Gastroesophageal sphincter (tissue), 3 donors: ENCODE measurements at regions not wholly inside any gene's neighbourhood (a gene's known extent, or its start where the extent isn't known, plus 50 kb on each side); places are given as distances from the start of the nearest gene placed in this dataset.

ENCODE experiments used
- EP300 ChIP-seq: sonication (generic); formaldehyde crosslinking; IDR thresholded peaks from one replicate; pipeline ENCODE4 v1.6.1; 2017; ENCODE audit warnings: antibody characterized with exemption, mild to moderate bottlenecking
- POLR2A ChIP-seq, 2 donors: fragments of 450-650 bp; IDR thresholded peaks; one replicate each; pipeline ENCODE4 v1.6.1; 2017; ENCODE audit warnings: antibody characterized with exemption in 2 of 2, mild to moderate bottlenecking in 2 of 2, moderate library complexity in 1 of 2
- POLR2AphosphoS5 ChIP-seq: sonication (generic); formaldehyde crosslinking; IDR thresholded peaks from one replicate; pipeline ENCODE4 v1.6.1; 2017; ENCODE audit warnings: antibody characterized with exemption
- TF ChIP-seq, protein P1 (sequence below), 4 experiments: fragments of 200-600 bp in 2 of 4; fragments of 450-650 bp in 2 of 4; sonication (generic) in 1 of 4; IDR thresholded peaks; one replicate each; pipeline ENCODE4 v1.5.1; 2017 to 2019; ENCODE audit warnings: antibody characterized with exemption in 4 of 4, mild to moderate bottlenecking in 2 of 4, moderate library complexity in 2 of 4

DNA sequence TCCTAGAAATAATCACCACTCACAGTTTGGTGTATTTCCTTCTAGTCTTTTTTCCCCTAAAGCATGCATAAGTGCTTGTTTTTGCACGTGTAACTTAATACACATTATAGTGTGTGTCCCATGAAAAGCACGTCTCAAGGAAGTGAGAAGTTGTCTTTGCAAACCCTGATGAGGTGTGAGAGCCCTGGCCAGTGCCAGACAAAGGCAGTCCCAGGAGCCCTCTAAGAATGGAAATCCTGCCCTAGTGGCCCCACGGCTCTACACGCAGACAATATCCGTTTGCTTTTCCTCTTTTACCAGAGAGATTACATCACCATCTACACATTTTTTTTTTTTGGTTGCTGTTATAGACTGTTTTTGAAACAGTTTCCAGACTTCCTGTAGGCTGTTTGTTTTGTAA lies 85.5 kb upstream of the FZD10 start:
- no peak for TF ChIP-seq POLR2A (IDR thresholded peaks at IDR 0.05)
- TF ChIP-seq POLR2AphosphoS5, result no peak
- TF ChIP-seq, protein P1, sequence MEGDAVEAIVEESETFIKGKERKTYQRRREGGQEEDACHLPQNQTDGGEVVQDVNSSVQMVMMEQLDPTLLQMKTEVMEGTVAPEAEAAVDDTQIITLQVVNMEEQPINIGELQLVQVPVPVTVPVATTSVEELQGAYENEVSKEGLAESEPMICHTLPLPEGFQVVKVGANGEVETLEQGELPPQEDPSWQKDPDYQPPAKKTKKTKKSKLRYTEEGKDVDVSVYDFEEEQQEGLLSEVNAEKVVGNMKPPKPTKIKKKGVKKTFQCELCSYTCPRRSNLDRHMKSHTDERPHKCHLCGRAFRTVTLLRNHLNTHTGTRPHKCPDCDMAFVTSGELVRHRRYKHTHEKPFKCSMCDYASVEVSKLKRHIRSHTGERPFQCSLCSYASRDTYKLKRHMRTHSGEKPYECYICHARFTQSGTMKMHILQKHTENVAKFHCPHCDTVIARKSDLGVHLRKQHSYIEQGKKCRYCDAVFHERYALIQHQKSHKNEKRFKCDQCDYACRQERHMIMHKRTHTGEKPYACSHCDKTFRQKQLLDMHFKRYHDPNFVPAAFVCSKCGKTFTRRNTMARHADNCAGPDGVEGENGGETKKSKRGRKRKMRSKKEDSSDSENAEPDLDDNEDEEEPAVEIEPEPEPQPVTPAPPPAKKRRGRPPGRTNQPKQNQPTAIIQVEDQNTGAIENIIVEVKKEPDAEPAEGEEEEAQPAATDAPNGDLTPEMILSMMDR (IDR thresholded peaks at IDR 0.05), result no peak
- TF ChIP-seq EP300, result no peak
